MM.1S (cell line): ENCODE measurements at regions not wholly inside any gene's neighbourhood (a gene's known extent, or its start where the extent isn't known, plus 50 kb on each side); places are given as distances from the start of the nearest gene placed in this dataset.

Source experiments
- DNase-seq: peaks from one replicate; pipeline ENCODE4 v3.0.0-alpha.2; 2015
- H2AFZ ChIP-seq: fragments of 300-600 bp; sonication (generic); 2 replicates; pipeline ENCODE4 v1.6.0; 2016; ENCODE audit warnings: antibody characterized with exemption, low read length
- H3F3A ChIP-seq: fragments of 300-600 bp; sonication (generic); 2 replicates; pipeline ENCODE4 v1.6.1; 2016; ENCODE audit warnings: mild to moderate bottlenecking, antibody characterized with exemption, low read length, moderate library complexity, mixed read lengths; ENCODE audit not compliant: insufficient read depth
- H3K27ac ChIP-seq: fragments of 300-600 bp; sonication (generic); 2 replicates; pipeline ENCODE4 v1.5.1; 2016; ENCODE audit warnings: mild to moderate bottlenecking, low read length
- H3K27me3 ChIP-seq: fragments of 300-600 bp; sonication (generic); replicated peaks from 2 replicates; pipeline ENCODE4 v1.6.0; 2016; ENCODE audit warnings: low read length; ENCODE audit not compliant: insufficient read depth
- H3K36me3 ChIP-seq: fragments of 300-600 bp; sonication (generic); replicated peaks from 2 replicates; pipeline ENCODE4 v1.6.1; 2016; ENCODE audit warnings: mild to moderate bottlenecking, low read length, mixed read lengths; ENCODE audit not compliant: insufficient read depth
- H3K4me1 ChIP-seq: fragments of 300-600 bp; sonication (generic); 2 replicates; pipeline ENCODE4 v1.6.1; 2016; ENCODE audit warnings: low read length, mixed read lengths
- H3K4me2 ChIP-seq: fragments of 300-600 bp; sonication (generic); 2 replicates; pipeline ENCODE4 v1.6.0; 2016; ENCODE audit warnings: low read depth, low read length
- H3K4me3 ChIP-seq: fragments of 300-600 bp; sonication (generic); 2 replicates; pipeline ENCODE4 v1.5.1; 2016; ENCODE audit warnings: low read length, mixed read lengths
- H3K79me2 ChIP-seq: fragments of 300-600 bp; sonication (generic); 2 replicates; pipeline ENCODE4 v1.6.1; 2016; ENCODE audit warnings: mixed run types, low read length, mixed read lengths
- H3K9ac ChIP-seq: fragments of 300-600 bp; sonication (generic); 2 replicates; pipeline ENCODE4 v1.6.1; 2016; ENCODE audit warnings: low read length, mixed read lengths
- H3K9me2 ChIP-seq: fragments of 300-600 bp; sonication (generic); replicated peaks from 2 replicates; pipeline ENCODE4 v1.6.1; 2016; ENCODE audit warnings: mild to moderate bottlenecking, low read length, mixed read lengths; ENCODE audit not compliant: insufficient read depth
- H3K9me3 ChIP-seq: fragments of 300-600 bp; sonication (generic); replicated peaks from 2 replicates; pipeline ENCODE4 v1.6.1; 2016; ENCODE audit warnings: mild to moderate bottlenecking, low read length, mixed read lengths; ENCODE audit not compliant: insufficient read depth
- H4K20me1 ChIP-seq: fragments of 300-600 bp; sonication (generic); 2 replicates; pipeline ENCODE4 v1.6.1; 2016; ENCODE audit warnings: mild to moderate bottlenecking, low read length, moderate library complexity, mixed read lengths; ENCODE audit not compliant: insufficient read depth
- EZH2 ChIP-seq: fragments of 300-600 bp; sonication (generic); optimal IDR thresholded peaks from 2 replicates; pipeline ENCODE3; 2017; ENCODE audit warnings: low read depth, mild to moderate bottlenecking, antibody characterized with exemption, low read length, mixed read lengths
- EZH2phosphoT487 ChIP-seq: fragments of 300-600 bp; sonication (generic); IDR thresholded peaks from 2 replicates; pipeline ENCODE4 v1.6.1; 2018; ENCODE audit warnings: antibody characterized with exemption, low read length
- TF ChIP-seq, protein P1 (sequence below): fragments of 300-600 bp; sonication (generic); IDR thresholded peaks from 2 replicates; pipeline ENCODE4 v1.5.1; 2016; ENCODE audit warnings: antibody characterized with exemption, low read length, mixed read lengths

DNA sequence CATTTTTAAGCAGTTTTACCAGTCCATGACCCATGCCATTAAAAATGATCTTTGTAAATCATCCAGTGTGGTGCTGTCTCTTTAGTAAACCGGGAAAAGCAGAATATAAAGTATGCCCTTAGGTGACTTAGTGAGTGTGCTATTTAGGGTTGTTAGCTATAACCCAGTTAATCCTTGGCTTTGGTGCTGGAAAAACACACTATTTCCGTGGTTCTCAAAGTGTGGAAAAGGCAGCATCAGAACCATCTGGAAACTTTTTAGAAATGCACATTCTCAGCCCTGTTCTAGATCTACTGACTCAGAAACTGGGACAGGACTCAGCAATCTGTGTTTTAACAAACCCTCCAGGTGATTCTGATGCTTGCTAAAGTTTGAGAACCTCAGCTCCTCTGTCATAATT is 123.6 kb upstream of the ZNF608 start:
- no peaks in the 10 kb centered on the region for H3K27me3 ChIP-seq
- no peak overlapping the region for H2AFZ ChIP-seq
- no peak overlapping the region for H3K4me2 ChIP-seq
- TF ChIP-seq EZH2 (no peak), EZH2phosphoT487 (no peak)
- TF ChIP-seq, protein P1, sequence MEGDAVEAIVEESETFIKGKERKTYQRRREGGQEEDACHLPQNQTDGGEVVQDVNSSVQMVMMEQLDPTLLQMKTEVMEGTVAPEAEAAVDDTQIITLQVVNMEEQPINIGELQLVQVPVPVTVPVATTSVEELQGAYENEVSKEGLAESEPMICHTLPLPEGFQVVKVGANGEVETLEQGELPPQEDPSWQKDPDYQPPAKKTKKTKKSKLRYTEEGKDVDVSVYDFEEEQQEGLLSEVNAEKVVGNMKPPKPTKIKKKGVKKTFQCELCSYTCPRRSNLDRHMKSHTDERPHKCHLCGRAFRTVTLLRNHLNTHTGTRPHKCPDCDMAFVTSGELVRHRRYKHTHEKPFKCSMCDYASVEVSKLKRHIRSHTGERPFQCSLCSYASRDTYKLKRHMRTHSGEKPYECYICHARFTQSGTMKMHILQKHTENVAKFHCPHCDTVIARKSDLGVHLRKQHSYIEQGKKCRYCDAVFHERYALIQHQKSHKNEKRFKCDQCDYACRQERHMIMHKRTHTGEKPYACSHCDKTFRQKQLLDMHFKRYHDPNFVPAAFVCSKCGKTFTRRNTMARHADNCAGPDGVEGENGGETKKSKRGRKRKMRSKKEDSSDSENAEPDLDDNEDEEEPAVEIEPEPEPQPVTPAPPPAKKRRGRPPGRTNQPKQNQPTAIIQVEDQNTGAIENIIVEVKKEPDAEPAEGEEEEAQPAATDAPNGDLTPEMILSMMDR: no peak
- no peak for DNase-seq
- no peak overlapping the region for H3K9ac ChIP-seq
- no peaks in the 10 kb centered on the region for H3K36me3 ChIP-seq
- no peaks in the 10 kb centered on the region for H3K9me3 ChIP-seq
- H3K4me3 ChIP-seq: no peak overlapping the region
- no peaks in the 10 kb centered on the region for H3K9me2 ChIP-seq
- no peak overlapping the region for H3K27ac ChIP-seq
- H4K20me1 ChIP-seq: no peaks in the 10 kb centered on the region
- H3K79me2 ChIP-seq: no peaks in the 10 kb centered on the region
- H3F3A ChIP-seq: no peaks in the 10 kb centered on the region
- H3K4me1 ChIP-seq: no peaks in the 10 kb centered on the region

DNA sequence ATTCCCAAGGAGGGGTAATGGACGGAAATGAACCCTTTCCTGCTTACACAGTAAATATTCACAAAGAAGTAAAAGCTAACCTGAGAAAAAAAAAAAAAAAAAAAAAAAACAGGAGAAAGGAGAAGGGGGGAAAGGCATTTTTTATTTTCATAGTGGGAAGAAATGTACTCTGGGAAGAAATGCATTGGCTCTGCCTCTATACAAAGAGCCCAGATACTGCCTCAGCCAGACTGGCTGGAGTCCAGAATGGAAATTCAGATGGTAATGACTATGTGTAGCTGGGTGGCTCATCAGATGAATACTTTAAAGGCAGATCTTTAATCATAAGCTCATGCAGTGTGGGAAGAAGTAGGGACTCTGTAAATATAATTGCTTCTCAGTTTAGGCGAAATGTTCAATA is 124.9 kb upstream of the ZNF608 start:
- Histone ChIP-seq H3K36me3 (no peaks in the 10 kb centered on the region), H3K9me2 (no peaks in the 10 kb centered on the region), H3K9ac (no peak overlapping the region), H3K9me3 (no peaks in the 10 kb centered on the region), H2AFZ (no peak overlapping the region), H3K27me3 (no peaks in the 10 kb centered on the region), H3K4me3 (no peak overlapping the region), H3K79me2 (no peaks in the 10 kb centered on the region), H3K27ac (no peak overlapping the region), H3F3A (no peaks in the 10 kb centered on the region), H4K20me1 (no peaks in the 10 kb centered on the region), H3K4me2 (no peak overlapping the region), H3K4me1 (no peaks in the 10 kb centered on the region)
- TF ChIP-seq EZH2 (no peak), EZH2phosphoT487 (no peak)
- TF ChIP-seq, protein P1: no peak
- no peak for DNase-seq

DNA sequence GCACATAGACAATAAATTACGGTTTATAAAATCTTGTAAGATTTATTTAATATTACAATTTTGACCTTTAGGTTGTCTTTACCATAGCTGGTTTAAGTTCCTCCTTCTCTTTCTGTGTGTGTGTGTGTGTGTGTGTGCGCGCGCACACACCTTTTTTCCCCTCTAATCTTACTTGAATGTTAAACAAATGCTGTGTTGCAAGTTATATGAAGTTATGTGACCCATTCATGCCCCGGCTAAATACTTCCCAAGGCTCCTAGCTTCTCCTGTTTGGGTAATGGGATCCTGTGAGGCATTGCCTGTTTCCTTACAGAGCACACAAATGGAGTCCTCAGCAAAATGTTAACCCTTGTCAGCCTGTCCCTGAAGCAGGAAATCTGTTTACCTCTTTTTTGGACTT is 125.6 kb upstream of the ZNF608 start:
- Histone ChIP-seq H3K36me3 (no peaks in the 10 kb centered on the region), H3K27ac (no peak overlapping the region), H3F3A (no peaks in the 10 kb centered on the region), H3K4me3 (no peak overlapping the region), H3K4me1 (no peaks in the 10 kb centered on the region), H3K4me2 (no peak overlapping the region), H2AFZ (no peak overlapping the region), H4K20me1 (no peaks in the 10 kb centered on the region), H3K9me3 (no peaks in the 10 kb centered on the region), H3K9ac (no peak overlapping the region), H3K79me2 (no peaks in the 10 kb centered on the region), H3K27me3 (no peaks in the 10 kb centered on the region), H3K9me2 (no peaks in the 10 kb centered on the region)
- TF ChIP-seq, protein P1: no peak
- TF ChIP-seq EZH2 (no peak), EZH2phosphoT487 (no peak)
- no peak for DNase-seq

DNA sequence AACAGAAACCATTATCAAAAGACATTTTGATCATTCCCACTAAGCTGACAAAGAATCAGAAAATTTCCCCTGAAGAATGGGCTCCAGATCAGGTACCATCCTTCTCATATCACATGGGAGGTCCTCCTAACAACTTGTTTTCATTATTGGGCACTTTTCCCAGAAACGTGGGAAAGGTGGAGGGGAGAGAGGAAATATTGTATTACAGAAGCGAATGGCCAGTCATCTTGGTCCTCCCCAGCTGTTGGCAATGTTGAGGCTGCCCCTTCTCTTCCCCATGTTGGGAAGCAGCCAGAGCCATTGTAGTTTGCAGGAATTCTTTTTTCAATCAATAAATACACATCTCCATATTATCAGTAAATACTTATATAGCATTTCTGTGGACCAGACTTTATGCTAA is 126.2 kb upstream of the ZNF608 start:
- Histone ChIP-seq H3K4me3 (no peak overlapping the region), H3K9me3 (no peaks in the 10 kb centered on the region), H3K36me3 (no peaks in the 10 kb centered on the region), H3K79me2 (no peaks in the 10 kb centered on the region), H2AFZ (no peak overlapping the region), H3K4me2 (no peak overlapping the region), H3K9me2 (no peaks in the 10 kb centered on the region), H3K9ac (no peak overlapping the region), H3K4me1 (no peaks in the 10 kb centered on the region), H3F3A (no peaks in the 10 kb centered on the region), H3K27me3 (no peaks in the 10 kb centered on the region), H3K27ac (no peak overlapping the region), H4K20me1 (no peaks in the 10 kb centered on the region)
- TF ChIP-seq EZH2phosphoT487 (no peak), EZH2 (no peak)
- TF ChIP-seq, protein P1: no peak
- DNase-seq: no peak
